ENCODE measurements at regions not wholly inside any gene's neighbourhood (a gene's known extent, or its start where the extent isn't known, plus 50 kb on each side); places are given as distances from the start of the nearest gene placed in this dataset.

DNA sequence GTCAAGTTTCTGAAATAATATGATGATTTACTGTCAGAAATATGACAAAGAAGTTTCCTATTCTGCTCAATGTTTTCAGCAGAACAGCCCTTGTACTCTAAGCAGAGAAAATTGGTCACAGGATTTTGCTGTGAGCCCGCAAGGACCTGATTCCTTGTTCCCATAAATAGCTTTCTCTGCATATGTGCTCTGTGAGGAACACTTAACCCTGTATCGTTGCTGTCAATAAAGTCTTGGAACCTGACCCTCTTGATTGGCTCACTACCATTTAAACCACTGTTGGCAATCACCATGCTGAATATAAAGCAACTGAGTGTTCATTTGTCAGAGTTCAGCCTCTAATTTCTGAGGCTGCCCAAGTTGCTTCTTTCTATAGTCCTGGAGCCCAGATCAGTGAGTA is 158.2 kb upstream of the NOCT start:
- TF ChIP-seq, protein P1, sequence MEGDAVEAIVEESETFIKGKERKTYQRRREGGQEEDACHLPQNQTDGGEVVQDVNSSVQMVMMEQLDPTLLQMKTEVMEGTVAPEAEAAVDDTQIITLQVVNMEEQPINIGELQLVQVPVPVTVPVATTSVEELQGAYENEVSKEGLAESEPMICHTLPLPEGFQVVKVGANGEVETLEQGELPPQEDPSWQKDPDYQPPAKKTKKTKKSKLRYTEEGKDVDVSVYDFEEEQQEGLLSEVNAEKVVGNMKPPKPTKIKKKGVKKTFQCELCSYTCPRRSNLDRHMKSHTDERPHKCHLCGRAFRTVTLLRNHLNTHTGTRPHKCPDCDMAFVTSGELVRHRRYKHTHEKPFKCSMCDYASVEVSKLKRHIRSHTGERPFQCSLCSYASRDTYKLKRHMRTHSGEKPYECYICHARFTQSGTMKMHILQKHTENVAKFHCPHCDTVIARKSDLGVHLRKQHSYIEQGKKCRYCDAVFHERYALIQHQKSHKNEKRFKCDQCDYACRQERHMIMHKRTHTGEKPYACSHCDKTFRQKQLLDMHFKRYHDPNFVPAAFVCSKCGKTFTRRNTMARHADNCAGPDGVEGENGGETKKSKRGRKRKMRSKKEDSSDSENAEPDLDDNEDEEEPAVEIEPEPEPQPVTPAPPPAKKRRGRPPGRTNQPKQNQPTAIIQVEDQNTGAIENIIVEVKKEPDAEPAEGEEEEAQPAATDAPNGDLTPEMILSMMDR (conservative IDR thresholded peaks at IDR 0.05 in 1 of 2, IDR thresholded peaks at IDR 0.05 in 1 of 2; ENCODE audit: extremely low read depth in 1 of 2, insufficient read depth in 1 of 2, low read depth in 1 of 2, low read length in 2 of 2) = no peak
- no peak for TF ChIP-seq EZH2 (IDR thresholded peaks at IDR 0.05; ENCODE audit: borderline replicate concordance, low read length)
